Psoas muscle (tissue), 7 donors: ENCODE measurements at regions not wholly inside any gene's neighbourhood (a gene's known extent, or its start where the extent isn't known, plus 50 kb on each side); places are given as distances from the start of the nearest gene placed in this dataset.

ENCODE experiments used
- ATAC-seq, 4 donors: fragments of 200-7000 bp; cut with Tn5 transposase; one replicate each; pipeline ENCODE4 v1.9.1; 2020; ENCODE audit warnings: moderate library complexity in 3 of 4, mild to moderate bottlenecking in 2 of 4
- DNase-seq, 2 donors: peaks; one replicate each; pipeline ENCODE4 v3.0.0-alpha.2; 2020
- H3K27ac ChIP-seq: fragments of 200-600 bp; one replicate; pipeline ENCODE4 v1.8.0; 2022
- H3K27me3 ChIP-seq, 3 donors: fragments of 200-600 bp in 1 of 3; one replicate each; pipeline versions ENCODE4 v1.6.1 to v1.8.0; 2013 to 2022; ENCODE audit warnings: low read length in 2 of 3, mild to moderate bottlenecking in 2 of 3, moderate library complexity in 1 of 3; ENCODE audit not compliant: insufficient read depth in 3 of 3
- H3K36me3 ChIP-seq, 2 donors: fragments of 200-600 bp in 1 of 2; one replicate each; pipeline versions ENCODE4 v1.6.1 to v1.8.0; 2013 to 2022; ENCODE audit warnings: low read depth in 1 of 2, mild to moderate bottlenecking in 1 of 2, moderate library complexity in 1 of 2; ENCODE audit not compliant: insufficient read depth in 1 of 2
- H3K4me1 ChIP-seq: fragments of 200-600 bp; one replicate; pipeline ENCODE4 v1.8.0; 2022
- H3K4me3 ChIP-seq: fragments of 200-600 bp; one replicate; pipeline ENCODE4 v1.8.0; 2022; ENCODE audit warnings: mild to moderate bottlenecking
- H3K9me3 ChIP-seq: fragments of 200-600 bp; one replicate; pipeline ENCODE4 v1.8.0; 2022
- WGBS, 3 donors: extraction: QIAGEN DNeasy Blood & Tissue Kit; methylation state at CpG; one replicate each; pipeline versions ENCODE4 v1.1.6 to v1.1.7; 2013; 5-methylcytosine and 5-hydroxymethylcytosine counted together
- intact Hi-C, 2 donors: fragments of 100-400 bp; cut with DNase I; formaldehyde crosslinking; loops; one replicate each; pipeline versions ENCODE4 v1.11.0 to v1.14.2; 2022
- TF ChIP-seq, protein P1 (sequence below): fragments of 200-600 bp; IDR thresholded peaks from one replicate; pipeline ENCODE4 v1.8.0; 2022; ENCODE audit warnings: antibody characterized with exemption
- donor health status: healthy with polysubstance abuse.
- donor health status: DM: no; HTN: no; CAD: no; lungs with moderate emphysema.
- donor health status: Bipolar disorder and iron deficiency.
- donor health status: healthy.
- donor health status: DM: yes; HTN: yes; CAD: no.
- donor health status: DM: no; HTN: no; CAD: no.
- donor health status: DM: yes; HTN: yes; CAD: no.

DNA sequence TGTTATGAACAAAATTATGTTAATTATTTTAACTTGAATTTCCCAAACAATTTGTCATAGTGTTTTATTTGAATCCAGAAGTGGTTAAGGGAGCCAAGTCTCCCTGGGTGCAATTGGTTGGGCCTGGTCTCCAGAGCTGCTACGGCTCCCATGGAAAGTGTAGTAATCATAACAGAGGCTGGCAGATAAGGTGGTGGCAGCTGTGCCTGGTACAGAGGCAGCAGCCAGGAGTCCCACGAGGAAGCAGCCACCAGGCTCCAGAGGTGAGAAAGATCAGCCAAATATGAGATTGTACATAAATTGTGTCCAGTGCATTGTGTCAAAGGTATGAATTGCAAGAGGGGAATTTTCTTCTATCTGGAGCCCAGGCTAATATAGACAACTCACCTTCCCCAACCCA, 368.9 kb upstream of the PTBP2 start:
- 31 to 39% (median 31%) methylated on average over 2 of the region's 2 CpGs for WGBS, 3 donors
- no peaks in the 10 kb centered on the region for H3K27me3 ChIP-seq
- H3K9me3 ChIP-seq = no peaks in the 10 kb centered on the region
- H3K4me3 ChIP-seq = no peak overlapping the region
- H3K27ac ChIP-seq = no peak overlapping the region
- TF ChIP-seq, protein P1, sequence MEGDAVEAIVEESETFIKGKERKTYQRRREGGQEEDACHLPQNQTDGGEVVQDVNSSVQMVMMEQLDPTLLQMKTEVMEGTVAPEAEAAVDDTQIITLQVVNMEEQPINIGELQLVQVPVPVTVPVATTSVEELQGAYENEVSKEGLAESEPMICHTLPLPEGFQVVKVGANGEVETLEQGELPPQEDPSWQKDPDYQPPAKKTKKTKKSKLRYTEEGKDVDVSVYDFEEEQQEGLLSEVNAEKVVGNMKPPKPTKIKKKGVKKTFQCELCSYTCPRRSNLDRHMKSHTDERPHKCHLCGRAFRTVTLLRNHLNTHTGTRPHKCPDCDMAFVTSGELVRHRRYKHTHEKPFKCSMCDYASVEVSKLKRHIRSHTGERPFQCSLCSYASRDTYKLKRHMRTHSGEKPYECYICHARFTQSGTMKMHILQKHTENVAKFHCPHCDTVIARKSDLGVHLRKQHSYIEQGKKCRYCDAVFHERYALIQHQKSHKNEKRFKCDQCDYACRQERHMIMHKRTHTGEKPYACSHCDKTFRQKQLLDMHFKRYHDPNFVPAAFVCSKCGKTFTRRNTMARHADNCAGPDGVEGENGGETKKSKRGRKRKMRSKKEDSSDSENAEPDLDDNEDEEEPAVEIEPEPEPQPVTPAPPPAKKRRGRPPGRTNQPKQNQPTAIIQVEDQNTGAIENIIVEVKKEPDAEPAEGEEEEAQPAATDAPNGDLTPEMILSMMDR = no peak
- H3K4me1 ChIP-seq = no peaks in the 10 kb centered on the region
- intact Hi-C loops = no loop called here
- no peaks in the 10 kb centered on the region for H3K36me3 ChIP-seq
- ATAC-seq = no peak
- DNase-seq = no peak

DNA sequence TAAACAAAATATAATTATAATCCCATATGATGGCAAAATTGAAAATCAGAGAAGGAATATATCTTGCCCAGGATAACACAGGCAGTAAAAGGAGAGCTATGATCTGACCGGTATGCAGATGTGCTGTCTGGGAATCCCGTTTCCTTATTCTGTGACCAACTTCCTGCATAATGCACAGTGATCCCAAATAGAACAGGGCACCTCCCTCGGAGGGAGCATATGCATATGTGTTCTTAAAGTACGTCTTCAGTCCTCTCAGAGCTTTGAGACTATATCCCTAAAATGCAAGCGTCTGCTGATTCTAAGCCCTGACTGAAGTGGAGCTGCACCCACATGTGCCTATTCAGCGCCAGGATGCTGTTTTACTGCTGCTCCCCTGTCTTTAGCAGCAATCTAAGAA, 366.1 kb upstream of the PTBP2 start:
- Histone ChIP-seq H3K4me3 (no peak overlapping the region), H3K36me3 (no peaks in the 10 kb centered on the region), H3K9me3 (no peaks in the 10 kb centered on the region), H3K4me1 (no peaks in the 10 kb centered on the region), H3K27ac (no peak overlapping the region), H3K27me3 (no peaks in the 10 kb centered on the region)
- ATAC-seq (no peak), DNase-seq (no peak)
- TF ChIP-seq, protein P1 = no peak
- intact Hi-C loops = no loop called here
- 26 to 35% (median 32%) methylated on average over 6 of the region's 6 CpGs for WGBS, 3 donors

DNA sequence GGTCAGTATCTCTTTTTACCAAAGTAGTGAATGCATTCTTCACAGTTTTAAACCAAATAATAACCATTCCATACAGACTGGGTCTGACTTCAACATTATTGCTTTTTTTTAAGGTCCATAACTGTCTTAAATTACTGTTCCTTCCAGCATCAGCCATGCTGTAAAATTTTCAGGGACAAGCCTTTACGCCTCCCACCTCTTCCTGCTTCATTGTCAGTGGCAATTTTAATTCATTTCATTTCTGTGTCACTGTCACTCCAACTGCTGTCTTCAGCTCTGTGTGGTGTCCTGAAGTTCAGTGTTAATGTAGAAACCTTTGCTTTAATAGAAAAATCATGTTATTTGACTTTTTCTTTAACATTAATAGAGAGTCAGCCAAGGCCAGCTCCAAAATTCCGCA, 365.6 kb upstream of the PTBP2 start:
- Histone ChIP-seq H3K27ac (no peak overlapping the region), H3K36me3 (no peaks in the 10 kb centered on the region), H3K4me1 (no peaks in the 10 kb centered on the region), H3K4me3 (no peak overlapping the region), H3K9me3 (no peaks in the 10 kb centered on the region), H3K27me3 (no peaks in the 10 kb centered on the region)
- WGBS, 3 donors = 65 to 72% (median 70%) methylated on average over 2 of the region's 2 CpGs
- TF ChIP-seq, protein P1 = no peak
- intact Hi-C loops = no loop called here
- ATAC-seq = no peak
- no peak for DNase-seq

DNA sequence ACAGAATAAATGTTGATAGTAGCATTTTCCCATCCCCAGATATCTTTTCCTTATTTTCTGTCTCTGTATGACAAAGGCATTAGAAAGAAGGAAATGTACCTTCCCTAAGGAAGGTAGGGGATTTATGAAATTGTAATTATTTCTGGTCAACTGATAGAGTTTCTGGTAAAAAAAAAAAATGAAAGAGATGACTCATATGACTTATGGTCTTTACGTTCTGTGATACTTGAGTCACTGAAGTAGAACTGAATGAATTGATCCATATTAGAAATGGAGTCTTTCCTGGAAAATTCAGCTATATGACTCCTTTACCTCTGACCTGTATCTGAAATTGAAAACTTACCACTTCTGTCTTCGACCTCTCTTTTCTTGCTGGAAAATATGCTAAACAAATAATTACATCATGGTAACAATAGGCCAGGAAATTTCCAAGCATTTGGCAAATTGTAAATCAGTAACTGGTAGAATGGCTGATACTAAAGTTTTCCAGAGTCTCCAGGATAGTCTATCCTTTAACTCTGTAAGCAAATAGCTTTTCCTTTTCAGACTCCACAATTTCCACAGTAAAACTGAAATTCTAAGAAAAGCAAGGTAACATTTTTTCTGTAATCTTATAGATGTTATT, 364.3 kb upstream of the PTBP2 start:
- ATAC-seq (no peak), DNase-seq (no peak)
- WGBS, 3 donors = 56 to 67% (median 67%) methylated on average over 2 of the region's 2 CpGs
- H3K36me3 ChIP-seq = no peaks in the 10 kb centered on the region
- no peak overlapping the region for H3K4me3 ChIP-seq
- no peak overlapping the region for H3K27ac ChIP-seq
- no peaks in the 10 kb centered on the region for H3K9me3 ChIP-seq
- H3K4me1 ChIP-seq = no peaks in the 10 kb centered on the region
- H3K27me3 ChIP-seq = no peaks in the 10 kb centered on the region
- intact Hi-C loops = no loop called here
- TF ChIP-seq, protein P1 = no peak

DNA sequence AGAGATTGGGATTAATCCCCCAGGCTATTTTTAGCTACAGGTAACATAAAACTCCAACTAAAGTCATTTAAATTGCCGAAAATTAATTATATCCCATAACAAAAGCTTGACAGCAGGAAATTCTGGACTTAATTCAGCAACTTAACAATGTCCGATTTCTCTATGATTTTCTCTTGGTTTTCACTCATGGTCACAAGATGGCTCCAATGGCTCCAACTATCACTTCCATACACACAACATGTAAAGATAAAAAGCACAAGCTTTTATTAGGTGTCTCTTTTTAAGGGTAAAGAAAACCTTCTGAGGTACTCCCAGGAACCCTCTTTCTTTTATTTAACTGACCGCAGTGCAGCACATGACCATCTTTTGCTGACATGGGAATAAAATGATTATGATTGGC, 363.5 kb upstream of the PTBP2 start:
- intact Hi-C loops = no loop called here
- Histone ChIP-seq H3K27ac (no peak overlapping the region), H3K36me3 (no peaks in the 10 kb centered on the region), H3K4me1 (no peaks in the 10 kb centered on the region), H3K9me3 (no peaks in the 10 kb centered on the region), H3K4me3 (no peak overlapping the region), H3K27me3 (no peaks in the 10 kb centered on the region)
- no peak for DNase-seq
- 54 to 82% (median 76%) methylated on average over 3 of the region's 3 CpGs for WGBS, 3 donors
- no peak for ATAC-seq
- TF ChIP-seq, protein P1 = no peak
